ENCODE measurements at regions not wholly inside any gene's neighbourhood (a gene's known extent, or its start where the extent isn't known, plus 50 kb on each side); places are given as distances from the start of the nearest gene placed in this dataset.

GRCh38 chrY:8690901-8691685, 646.2 kb upstream of the TSPY4 start:
- TF ChIP-seq EZH2 (IDR thresholded peaks at IDR 0.05; ENCODE audit: borderline replicate concordance, insufficient read depth, low read depth, low read length, poor library complexity, severe bottlenecking), result no peak
- TF ChIP-seq CTCF (IDR thresholded peaks at IDR 0.05), result no peak
